ENCODE measurements at regions not wholly inside any gene's neighbourhood (a gene's known extent, or its start where the extent isn't known, plus 50 kb on each side); places are given as distances from the start of the nearest gene placed in this dataset.
"Not testable (repeated sequence)": the region's sequence is repeated elsewhere in the genome, so short reads cannot be mapped to it uniquely, and the experiment has no call there.

- peak; percentile 99 for DNase-seq (ENCODE audit: low spot score)
- ChIA-PET CTCF (interaction anchor here (1.0 kb wide), 2 partner anchors 8 to 154 kb away, joined by 3 to 4 read pairs; no protein-coding TSS in a partner anchor), POLR2A (ENCODE audit: low non-redundant PET) (interaction anchor here (0.6 to 0.7 kb wide), 4 partner anchors 43 to 1158 kb away, joined by 3 to 4 read pairs (median 3); no protein-coding TSS in a partner anchor)
- BruUV-seq (replicated peaks), result TSS peak; percentile 72
- H3K36me3 ChIP-seq (ENCODE audit: insufficient read depth, low read length, poor library complexity, severe bottlenecking), result peaks cover 4% of the 10 kb centered on the region
- intact Hi-C loops (cut with micrococcal nuclease; ENCODE audit: unreplicated experiment), result loop anchor here (1.0 to 10.0 kb wide), 4 partner anchors 58 to 620 kb away; partner anchors contain the start of genes RDX and ZC3H12C
- peaks cover 4% of the 10 kb centered on the region for H3K9me3 ChIP-seq (ENCODE audit: low read depth, low read length, poor library complexity, severe bottlenecking)
- peaks cover 22% of the 10 kb centered on the region for H3K4me1 ChIP-seq (ENCODE audit: insufficient read depth, low read length, poor library complexity, severe bottlenecking)
- H3K27ac ChIP-seq (ENCODE audit: low read depth, low read length, poor library complexity, severe bottlenecking), result peak overlapping the region; percentile 99
- H3K27me3 ChIP-seq (replicated peaks; ENCODE audit: insufficient read depth, low read depth, low read length, poor library complexity), result no peaks in the 10 kb centered on the region
- peak overlapping the region; percentile 52 for H3K4me3 ChIP-seq (ENCODE audit: low read depth, low read length, poor library complexity, severe bottlenecking)
- TF ChIP-seq, protein P1, sequence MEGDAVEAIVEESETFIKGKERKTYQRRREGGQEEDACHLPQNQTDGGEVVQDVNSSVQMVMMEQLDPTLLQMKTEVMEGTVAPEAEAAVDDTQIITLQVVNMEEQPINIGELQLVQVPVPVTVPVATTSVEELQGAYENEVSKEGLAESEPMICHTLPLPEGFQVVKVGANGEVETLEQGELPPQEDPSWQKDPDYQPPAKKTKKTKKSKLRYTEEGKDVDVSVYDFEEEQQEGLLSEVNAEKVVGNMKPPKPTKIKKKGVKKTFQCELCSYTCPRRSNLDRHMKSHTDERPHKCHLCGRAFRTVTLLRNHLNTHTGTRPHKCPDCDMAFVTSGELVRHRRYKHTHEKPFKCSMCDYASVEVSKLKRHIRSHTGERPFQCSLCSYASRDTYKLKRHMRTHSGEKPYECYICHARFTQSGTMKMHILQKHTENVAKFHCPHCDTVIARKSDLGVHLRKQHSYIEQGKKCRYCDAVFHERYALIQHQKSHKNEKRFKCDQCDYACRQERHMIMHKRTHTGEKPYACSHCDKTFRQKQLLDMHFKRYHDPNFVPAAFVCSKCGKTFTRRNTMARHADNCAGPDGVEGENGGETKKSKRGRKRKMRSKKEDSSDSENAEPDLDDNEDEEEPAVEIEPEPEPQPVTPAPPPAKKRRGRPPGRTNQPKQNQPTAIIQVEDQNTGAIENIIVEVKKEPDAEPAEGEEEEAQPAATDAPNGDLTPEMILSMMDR (conservative IDR thresholded peaks at IDR 0.05; ENCODE audit: low read depth, low read length), result no peak
- TF ChIP-seq EZH2 (IDR thresholded peaks at IDR 0.05; ENCODE audit: borderline replicate concordance, low read depth, low read length, poor library complexity, severe bottlenecking), result no peak
These were observed 58.8 kb upstream of the RDX start for GRCh38 chr11:110355011-110355744.

GRCh38 chr11:110356762-110357671 is 60.6 kb upstream of the RDX start:
- Histone ChIP-seq H3K4me3 (ENCODE audit: low read depth, low read length, poor library complexity, severe bottlenecking) (peak overlapping the region; percentile 52), H3K9me3 (ENCODE audit: low read depth, low read length, poor library complexity, severe bottlenecking) (peaks cover 4% of the 10 kb centered on the region), H3K27ac (ENCODE audit: low read depth, low read length, poor library complexity, severe bottlenecking) (peak overlapping the region; percentile 99), H3K36me3 (ENCODE audit: insufficient read depth, low read length, poor library complexity, severe bottlenecking) (peaks cover 8% of the 10 kb centered on the region), H3K27me3 (replicated peaks; ENCODE audit: insufficient read depth, low read depth, low read length, poor library complexity) (no peaks in the 10 kb centered on the region), H3K4me1 (ENCODE audit: insufficient read depth, low read length, poor library complexity, severe bottlenecking) (peaks cover 13% of the 10 kb centered on the region)
- ChIA-PET POLR2A (ENCODE audit: low non-redundant PET) (no interaction called here), CTCF (no interaction called here)
- no peak for TF ChIP-seq EZH2 (IDR thresholded peaks at IDR 0.05; ENCODE audit: borderline replicate concordance, low read depth, low read length, poor library complexity, severe bottlenecking)
- TF ChIP-seq, protein P1 (conservative IDR thresholded peaks at IDR 0.05; ENCODE audit: low read depth, low read length), result no peak
- intact Hi-C loops (cut with micrococcal nuclease; ENCODE audit: unreplicated experiment), result loop anchor here (2.0 to 10.0 kb wide), 2 partner anchors 76 to 262 kb away; partner anchors contain the start of gene ZC3H12C
- peak; percentile 82 for DNase-seq (ENCODE audit: low spot score)
- BruUV-seq (replicated peaks), result no TSS peak

GRCh38 chr11:110358336-110358735 is 61.9 kb upstream of the RDX start:
- intact Hi-C loops (cut with micrococcal nuclease; ENCODE audit: unreplicated experiment), result loop anchor here (10.0 kb wide), 1 partner anchor 264 kb away; the partner anchor contains the start of gene ZC3H12C
- POLR2A ChIA-PET (ENCODE audit: low non-redundant PET), result interaction anchor here (0.5 kb wide), 1 partner anchor 31 kb away, joined by 7 read pairs; no protein-coding TSS in a partner anchor
- BruUV-seq (replicated peaks), result no TSS peak
- Histone ChIP-seq H3K27ac (ENCODE audit: low read depth, low read length, poor library complexity, severe bottlenecking) (peak overlapping the region; percentile 29), H3K4me1 (ENCODE audit: insufficient read depth, low read length, poor library complexity, severe bottlenecking) (peaks cover 25% of the 10 kb centered on the region), H3K36me3 (ENCODE audit: insufficient read depth, low read length, poor library complexity, severe bottlenecking) (peaks cover 8% of the 10 kb centered on the region), H3K9me3 (ENCODE audit: low read depth, low read length, poor library complexity, severe bottlenecking) (peaks cover 4% of the 10 kb centered on the region), H3K4me3 (ENCODE audit: low read depth, low read length, poor library complexity, severe bottlenecking) (peak overlapping the region; percentile 52), H3K27me3 (replicated peaks; ENCODE audit: insufficient read depth, low read depth, low read length, poor library complexity) (no peaks in the 10 kb centered on the region)
- CTCF ChIA-PET, result no interaction called here
- no peak for DNase-seq (ENCODE audit: low spot score)
- TF ChIP-seq, protein P1 (conservative IDR thresholded peaks at IDR 0.05; ENCODE audit: low read depth, low read length), result no peak
- no peak for TF ChIP-seq EZH2 (IDR thresholded peaks at IDR 0.05; ENCODE audit: borderline replicate concordance, low read depth, low read length, poor library complexity, severe bottlenecking)

GRCh38 chr11:110360781-110361408 is 64.5 kb upstream of the RDX start:
- H3K4me3 ChIP-seq (ENCODE audit: low read depth, low read length, poor library complexity, severe bottlenecking); POLR2A ChIA-PET (ENCODE audit: low non-redundant PET); DNase-seq (ENCODE audit: low spot score); CTCF ChIA-PET; H3K27me3 ChIP-seq (replicated peaks; ENCODE audit: insufficient read depth, low read depth, low read length, poor library complexity); H3K27ac ChIP-seq (ENCODE audit: low read depth, low read length, poor library complexity, severe bottlenecking); H3K9me3 ChIP-seq (ENCODE audit: low read depth, low read length, poor library complexity, severe bottlenecking); intact Hi-C loops (cut with micrococcal nuclease; ENCODE audit: unreplicated experiment); BruUV-seq (replicated peaks): not testable (repeated sequence)
- Histone ChIP-seq H3K4me1 (ENCODE audit: insufficient read depth, low read length, poor library complexity, severe bottlenecking) (peaks cover 37% of the 10 kb centered on the region), H3K36me3 (ENCODE audit: insufficient read depth, low read length, poor library complexity, severe bottlenecking) (peaks cover 21% of the 10 kb centered on the region)

Data from A673 (cell line).